ENCODE measurements at regions not wholly inside any gene's neighbourhood (a gene's known extent, or its start where the extent isn't known, plus 50 kb on each side); places are given as distances from the start of the nearest gene placed in this dataset.

- Histone ChIP-seq H3K27ac (ENCODE audit: low read depth, low read length, poor library complexity, severe bottlenecking) (no peak overlapping the region), H3K4me1 (ENCODE audit: insufficient read depth, low read length, severe bottlenecking) (no peaks in the 10 kb centered on the region), H3K79me2 (ENCODE audit: insufficient read depth, low read length) (no peaks in the 10 kb centered on the region), H3K9ac (ENCODE audit: low read length) (no peak overlapping the region), H3K27me3 (ENCODE audit: insufficient read depth, low read length) (no peaks in the 10 kb centered on the region), H3K4me3 (ENCODE audit: low read depth, low read length, poor library complexity, severe bottlenecking) (no peak overlapping the region), H3K36me3 (ENCODE audit: insufficient read depth, low read length) (no peaks in the 10 kb centered on the region), H3K4me2 (ENCODE audit: low read length) (no peak overlapping the region), H4K20me1 (ENCODE audit: insufficient read depth, low read length) (no peaks in the 10 kb centered on the region), H3K9me2 (ENCODE audit: low read depth, low read length) (no peaks in the 10 kb centered on the region), H2AFZ (ENCODE audit: low read length) (no peak overlapping the region), H3K9me3 (ENCODE audit: low read length) (no peaks in the 10 kb centered on the region), H3F3A (ENCODE audit: insufficient read depth, low read length) (no peaks in the 10 kb centered on the region)
- TF ChIP-seq EZH2 (IDR thresholded peaks at IDR 0.05; ENCODE audit: borderline replicate concordance, low read length) (no peak), CTCF (IDR thresholded peaks at IDR 0.05; ENCODE audit: low read length) (no peak)
These were observed 232.8 kb upstream of the RASGEF1B start for GRCh38 chr4:81704461-81704860.

- TF ChIP-seq EZH2 (IDR thresholded peaks at IDR 0.05; ENCODE audit: borderline replicate concordance, low read length) (no peak), CTCF (IDR thresholded peaks at IDR 0.05; ENCODE audit: low read length) (no peak)
- Histone ChIP-seq H3K4me2 (ENCODE audit: low read length) (no peak overlapping the region), H3K9ac (ENCODE audit: low read length) (no peak overlapping the region), H3K9me3 (ENCODE audit: low read length) (no peaks in the 10 kb centered on the region), H3K79me2 (ENCODE audit: insufficient read depth, low read length) (no peaks in the 10 kb centered on the region), H3K9me2 (ENCODE audit: low read depth, low read length) (no peaks in the 10 kb centered on the region), H3F3A (ENCODE audit: insufficient read depth, low read length) (no peaks in the 10 kb centered on the region), H3K36me3 (ENCODE audit: insufficient read depth, low read length) (no peaks in the 10 kb centered on the region), H3K27ac (ENCODE audit: low read depth, low read length, poor library complexity, severe bottlenecking) (no peak overlapping the region), H3K4me1 (ENCODE audit: insufficient read depth, low read length, severe bottlenecking) (peaks cover 10% of the 10 kb centered on the region), H3K4me3 (ENCODE audit: low read depth, low read length, poor library complexity, severe bottlenecking) (no peak overlapping the region), H2AFZ (ENCODE audit: low read length) (no peak overlapping the region), H4K20me1 (ENCODE audit: insufficient read depth, low read length) (no peaks in the 10 kb centered on the region), H3K27me3 (ENCODE audit: insufficient read depth, low read length) (no peaks in the 10 kb centered on the region)
These were observed 228.5 kb upstream of the RASGEF1B start for GRCh38 chr4:81700189-81700588.

GRCh38 chr4:81698538-81699296 is 227.0 kb upstream of the RASGEF1B start:
- H3K27ac ChIP-seq (ENCODE audit: low read depth, low read length, poor library complexity, severe bottlenecking), result no peak overlapping the region
- no peaks in the 10 kb centered on the region for H3K36me3 ChIP-seq (ENCODE audit: insufficient read depth, low read length)
- no peaks in the 10 kb centered on the region for H3K79me2 ChIP-seq (ENCODE audit: insufficient read depth, low read length)
- H3K27me3 ChIP-seq (ENCODE audit: insufficient read depth, low read length), result no peaks in the 10 kb centered on the region
- no peaks in the 10 kb centered on the region for H4K20me1 ChIP-seq (ENCODE audit: insufficient read depth, low read length)
- no peaks in the 10 kb centered on the region for H3F3A ChIP-seq (ENCODE audit: insufficient read depth, low read length)
- no peak overlapping the region; the same call in 1 of the 2 replicates for H3K9ac ChIP-seq (ENCODE audit: low read length)
- no peak overlapping the region for H3K4me3 ChIP-seq (ENCODE audit: low read depth, low read length, poor library complexity, severe bottlenecking)
- peak overlapping the region; percentile 21; the same call in 1 of the 2 replicates for H2AFZ ChIP-seq (ENCODE audit: low read length)
- no peaks in the 10 kb centered on the region for H3K9me2 ChIP-seq (ENCODE audit: low read depth, low read length)
- H3K4me1 ChIP-seq (ENCODE audit: insufficient read depth, low read length, severe bottlenecking), result peaks cover 10% of the 10 kb centered on the region
- TF ChIP-seq CTCF (IDR thresholded peaks at IDR 0.05; ENCODE audit: low read length) (no peak), EZH2 (IDR thresholded peaks at IDR 0.05; ENCODE audit: borderline replicate concordance, low read length) (no peak)
- no peaks in the 10 kb centered on the region for H3K9me3 ChIP-seq (ENCODE audit: low read length)
- H3K4me2 ChIP-seq (ENCODE audit: low read length), result no peak overlapping the region

Measured in OCI-LY1 (cell line).